ENCODE measurements at regions not wholly inside any gene's neighbourhood (a gene's known extent, or its start where the extent isn't known, plus 50 kb on each side); places are given as distances from the start of the nearest gene placed in this dataset.
A peak's percentile ranks its signal among the peaks of the same experiment; 100 is the strongest.

DNA sequence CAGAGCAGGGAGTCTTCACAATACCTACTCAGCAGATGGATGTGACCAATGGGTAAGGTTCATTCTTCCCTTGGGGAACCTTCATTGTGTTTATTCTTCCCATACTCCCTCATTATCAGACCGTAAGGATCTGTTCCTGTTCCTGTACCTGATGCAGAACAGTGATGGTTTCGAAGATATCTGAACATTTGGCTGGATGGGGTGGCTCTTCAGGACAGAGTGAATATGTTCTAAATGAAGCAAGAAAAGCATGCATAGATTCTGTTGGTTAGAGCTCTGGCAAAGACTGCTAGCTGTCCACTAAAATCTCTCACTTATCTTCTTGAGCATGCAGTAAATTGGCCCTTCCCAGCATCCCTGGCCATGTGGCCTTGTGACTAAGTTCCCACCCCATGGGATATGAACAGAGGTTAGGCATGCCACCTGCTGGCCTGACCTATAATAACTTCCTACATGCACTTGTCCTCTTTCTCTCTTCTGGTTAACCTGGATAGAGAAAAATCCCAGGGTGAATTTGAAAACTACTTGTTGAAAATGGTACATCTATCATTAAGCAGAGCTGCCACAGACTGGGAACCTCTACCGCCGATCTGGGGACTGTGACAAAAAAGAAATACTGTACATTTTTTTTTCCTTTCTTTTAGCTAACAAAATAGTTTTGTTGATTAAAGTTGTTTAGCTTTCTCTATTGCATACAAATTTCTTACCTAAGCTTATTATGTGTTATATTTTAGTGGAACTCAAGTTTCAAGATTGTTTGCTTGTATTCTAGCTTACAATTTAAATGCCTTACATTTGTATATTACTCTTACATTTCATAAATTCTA lies 60.0 kb upstream of the BANK1 start:
- peak; percentile 75 to 79 for DNase-seq (ENCODE audit: low spot score in 2 of 2)
- H3K4me3 ChIP-seq = no peak overlapping the region
- H3K9me3 ChIP-seq = no peaks in the 10 kb centered on the region
- H3K36me3 ChIP-seq (replicated peaks) = no peaks in the 10 kb centered on the region
- H3K4me1 ChIP-seq = no peaks in the 10 kb centered on the region
- in situ Hi-C loops (cut with MboI; ENCODE audit: low sequenced_read_pairs) = no loop called here
- no peaks in the 10 kb centered on the region for H3K27me3 ChIP-seq (ENCODE audit: low read depth)

DNA sequence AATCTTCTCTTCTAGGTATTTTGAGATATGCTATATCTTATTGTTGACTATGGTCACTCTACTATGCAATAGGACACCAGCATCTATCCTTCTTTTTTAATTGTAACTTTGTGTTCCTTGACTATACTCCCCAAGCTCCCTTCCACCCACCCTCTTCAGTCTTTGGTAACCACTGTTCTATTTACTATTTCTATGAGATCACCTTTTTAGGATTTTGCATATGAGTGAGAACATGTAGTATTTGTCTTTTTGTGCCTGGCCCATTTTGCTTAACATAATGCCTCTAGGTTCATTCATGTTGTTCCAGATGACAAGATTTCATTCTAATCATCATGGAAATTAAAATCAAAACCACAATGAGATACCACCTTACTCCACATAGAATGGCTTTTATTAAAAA lies 63.3 kb upstream of the BANK1 start:
- in situ Hi-C loops (cut with MboI; ENCODE audit: low sequenced_read_pairs) = no loop called here
- no peaks in the 10 kb centered on the region for H3K36me3 ChIP-seq (replicated peaks)
- no peaks in the 10 kb centered on the region for H3K9me3 ChIP-seq
- no peak overlapping the region for H3K4me3 ChIP-seq
- no peaks in the 10 kb centered on the region for H3K27me3 ChIP-seq (ENCODE audit: low read depth)
- no peaks in the 10 kb centered on the region for H3K4me1 ChIP-seq
- no peak for DNase-seq (ENCODE audit: low spot score in 2 of 2)

DNA sequence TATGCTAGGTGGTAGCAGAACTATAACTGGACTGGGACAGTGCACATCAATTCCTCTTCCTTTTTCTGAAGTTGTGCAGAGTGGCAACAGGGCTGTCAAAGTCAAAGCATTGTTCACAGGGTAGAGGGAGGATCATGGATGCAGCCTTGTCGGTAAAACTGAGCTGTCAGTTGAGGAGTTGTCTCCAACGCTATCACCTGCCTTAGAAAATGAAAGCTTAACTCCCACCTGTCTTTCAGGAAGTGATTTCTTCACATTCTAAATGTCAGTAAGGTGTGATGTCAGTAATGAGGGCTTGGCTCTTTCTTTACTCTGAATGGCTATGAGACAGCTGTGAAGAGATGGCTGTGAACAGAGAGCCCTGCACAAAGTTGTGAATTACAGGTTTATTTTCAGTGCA lies 66.4 kb upstream of the BANK1 start:
- in situ Hi-C loops (cut with MboI; ENCODE audit: low sequenced_read_pairs) = loop anchor here (25.0 kb wide), 2 partner anchors 387 to 562 kb away; partner anchors contain the start of gene PPP3CA
- H3K4me1 ChIP-seq = no peaks in the 10 kb centered on the region
- no peak overlapping the region for H3K4me3 ChIP-seq
- H3K27me3 ChIP-seq (ENCODE audit: low read depth) = no peaks in the 10 kb centered on the region
- DNase-seq (ENCODE audit: low spot score in 2 of 2) = no peak
- H3K36me3 ChIP-seq (replicated peaks) = no peaks in the 10 kb centered on the region
- H3K9me3 ChIP-seq = no peaks in the 10 kb centered on the region

DNA sequence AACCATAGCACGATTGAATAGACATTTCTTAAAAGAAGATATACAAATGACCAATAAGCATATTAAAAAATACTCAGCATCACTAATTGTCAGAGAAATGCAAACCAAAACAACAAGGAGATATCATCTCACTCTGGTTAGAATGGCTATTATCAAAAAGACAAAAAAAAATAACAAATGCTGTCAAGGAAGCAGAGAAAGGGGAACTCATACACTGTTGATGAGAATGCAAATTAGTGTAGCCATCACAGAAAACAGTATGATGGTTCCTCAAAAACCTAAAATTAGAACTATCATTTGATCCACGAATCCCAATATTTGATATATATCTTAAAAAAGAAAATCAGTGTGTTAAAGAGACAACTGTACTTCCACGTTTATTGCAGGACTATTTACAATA lies 71.7 kb upstream of the BANK1 start:
- Histone ChIP-seq H3K9me3 (no peaks in the 10 kb centered on the region), H3K27me3 (ENCODE audit: low read depth) (no peaks in the 10 kb centered on the region), H3K36me3 (replicated peaks) (no peaks in the 10 kb centered on the region), H3K4me3 (no peak overlapping the region), H3K4me1 (peaks cover 2% of the 10 kb centered on the region; the same call in 1 of the 2 replicates)
- in situ Hi-C loops (cut with MboI; ENCODE audit: low sequenced_read_pairs) = loop anchor here (25.0 kb wide), 2 partner anchors 382 to 557 kb away; partner anchors contain the start of gene PPP3CA
- DNase-seq (ENCODE audit: low spot score in 2 of 2) = no peak

DNA sequence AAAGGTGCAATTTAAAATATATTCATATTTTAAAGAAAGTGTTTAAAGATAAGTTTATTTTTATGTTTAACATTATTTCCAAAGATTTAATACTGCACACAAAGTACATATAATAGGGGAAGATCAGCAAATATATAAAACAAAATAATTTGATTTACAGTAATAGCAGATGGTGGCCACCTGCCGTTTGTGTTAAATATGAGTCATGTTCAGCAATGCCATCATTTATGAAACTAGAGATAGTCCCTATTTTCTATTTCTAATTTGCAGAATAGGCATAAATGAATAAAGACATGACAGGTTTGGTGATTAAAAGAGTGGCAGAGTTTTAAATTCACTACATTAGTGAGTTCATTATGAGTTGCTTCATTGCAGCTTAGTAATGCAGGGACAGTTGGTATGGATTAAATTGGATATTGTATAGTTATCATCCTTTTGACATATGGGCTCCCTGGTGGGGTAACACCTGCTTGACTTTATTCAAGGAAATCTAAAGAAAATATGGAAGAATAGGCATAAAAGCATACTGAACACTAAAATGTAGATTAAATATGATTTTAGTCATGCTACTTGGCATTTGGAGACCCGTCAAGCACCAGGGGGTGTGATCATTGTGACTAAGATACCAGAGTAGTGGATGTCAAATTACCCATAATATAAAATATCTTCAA lies 78.8 kb upstream of the BANK1 start:
- no peaks in the 10 kb centered on the region for H3K36me3 ChIP-seq (replicated peaks)
- H3K4me3 ChIP-seq = no peak overlapping the region
- peaks cover 5% of the 10 kb centered on the region; the same call in 1 of the 2 replicates for H3K4me1 ChIP-seq
- no peaks in the 10 kb centered on the region for H3K27me3 ChIP-seq (ENCODE audit: low read depth)
- no peak for DNase-seq (ENCODE audit: low spot score in 2 of 2)
- peaks cover under 1% of the 10 kb centered on the region; the same call in 1 of the 2 replicates for H3K9me3 ChIP-seq
- in situ Hi-C loops (cut with MboI; ENCODE audit: low sequenced_read_pairs) = loop anchor here (25.0 kb wide), 2 partner anchors 374 to 549 kb away; partner anchors contain the start of gene PPP3CA

DNA sequence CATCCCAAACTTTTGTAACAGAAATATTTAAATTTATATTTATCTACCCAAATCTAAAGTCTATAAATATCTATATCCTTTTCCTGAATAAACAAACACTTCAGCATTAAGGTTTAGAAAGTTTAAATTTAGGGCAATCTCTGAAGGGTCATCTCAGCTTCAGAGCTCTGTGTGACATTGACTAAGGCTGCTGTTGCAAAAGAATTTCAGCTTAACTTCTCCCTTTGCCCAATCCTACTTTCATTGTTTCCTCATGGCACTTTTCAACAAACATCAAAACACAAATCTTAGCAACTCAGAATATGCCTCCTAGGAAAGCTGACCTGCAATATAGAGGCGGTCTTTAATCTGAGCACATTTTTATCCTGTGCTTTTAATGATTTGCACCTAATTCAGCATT lies 79.7 kb upstream of the BANK1 start:
- H3K27me3 ChIP-seq (ENCODE audit: low read depth) = no peaks in the 10 kb centered on the region
- DNase-seq (ENCODE audit: low spot score in 2 of 2) = no peak
- H3K4me1 ChIP-seq = peaks cover 5% of the 10 kb centered on the region; the same call in 1 of the 2 replicates
- no peaks in the 10 kb centered on the region for H3K36me3 ChIP-seq (replicated peaks)
- no peak overlapping the region for H3K4me3 ChIP-seq
- peaks cover 2% of the 10 kb centered on the region; the same call in 1 of the 2 replicates for H3K9me3 ChIP-seq
- in situ Hi-C loops (cut with MboI; ENCODE audit: low sequenced_read_pairs) = loop anchor here (25.0 kb wide), 2 partner anchors 374 to 549 kb away; partner anchors contain the start of gene PPP3CA

DNA sequence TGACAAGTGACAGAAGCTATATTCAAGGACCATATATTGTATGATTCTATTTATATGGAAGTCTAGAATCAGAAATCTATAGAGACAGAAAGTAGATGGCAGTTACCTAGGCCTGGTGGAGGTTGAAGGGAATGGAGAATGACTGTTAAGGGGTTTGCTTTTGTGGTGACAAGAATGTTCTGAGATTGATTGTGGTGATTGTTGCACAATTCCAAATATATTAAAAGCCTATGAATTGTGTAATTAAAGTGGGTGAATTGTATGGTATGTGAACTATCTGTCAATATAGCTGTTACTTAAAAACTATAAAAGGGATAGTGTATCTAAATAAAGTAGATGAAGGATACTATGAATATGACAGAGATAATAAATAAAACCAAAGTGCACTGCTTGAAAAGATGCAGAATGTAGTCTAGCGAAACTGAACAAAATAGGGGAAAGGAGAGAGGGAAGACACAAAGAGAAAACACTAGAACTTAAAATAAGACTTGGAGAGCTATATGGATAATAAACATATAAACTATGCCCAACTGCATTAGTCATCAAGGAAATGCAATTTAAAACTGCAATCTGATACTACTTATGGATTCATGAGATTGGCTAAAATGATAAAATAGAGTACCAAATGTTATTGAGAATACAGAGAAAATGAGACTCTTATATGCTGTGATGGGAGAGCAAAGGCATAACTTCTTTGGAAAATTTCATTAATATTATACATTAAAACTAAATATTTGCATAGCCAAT lies 82.1 kb upstream of the BANK1 start:
- no peaks in the 10 kb centered on the region for H3K27me3 ChIP-seq (ENCODE audit: low read depth)
- H3K36me3 ChIP-seq (replicated peaks) = no peaks in the 10 kb centered on the region
- peaks cover 2% of the 10 kb centered on the region; the same call in 1 of the 2 replicates for H3K9me3 ChIP-seq
- H3K4me1 ChIP-seq = no peaks in the 10 kb centered on the region; the same call in 1 of the 2 replicates
- no peak for DNase-seq (ENCODE audit: low spot score in 2 of 2)
- in situ Hi-C loops (cut with MboI; ENCODE audit: low sequenced_read_pairs) = loop anchor here (25.0 kb wide), 2 partner anchors 371 to 546 kb away; partner anchors contain the start of gene PPP3CA
- no peak overlapping the region for H3K4me3 ChIP-seq

DNA sequence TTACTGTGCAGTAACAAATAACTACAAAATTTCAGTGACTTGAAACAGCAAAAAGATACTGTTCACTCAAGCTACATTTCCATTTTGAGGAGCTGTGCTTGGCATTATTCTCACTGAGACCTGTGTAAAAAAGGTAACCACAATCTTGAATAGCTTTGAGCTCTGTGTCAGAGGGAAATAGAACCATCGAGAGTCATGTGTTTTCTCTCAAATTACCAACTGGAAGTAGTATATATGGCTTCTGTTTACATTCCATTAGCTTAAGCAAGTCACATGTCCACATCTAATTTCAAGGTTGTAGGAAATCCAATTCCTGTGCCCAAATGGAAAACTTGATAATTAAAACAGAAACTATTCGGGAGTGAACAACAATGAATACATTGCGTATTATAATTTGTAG lies 82.9 kb upstream of the BANK1 start:
- peaks cover 7% of the 10 kb centered on the region for H3K4me1 ChIP-seq
- no peaks in the 10 kb centered on the region for H3K27me3 ChIP-seq (ENCODE audit: low read depth)
- H3K4me3 ChIP-seq = no peak overlapping the region
- in situ Hi-C loops (cut with MboI; ENCODE audit: low sequenced_read_pairs) = loop anchor here (25.0 kb wide), 2 partner anchors 370 to 545 kb away; partner anchors contain the start of gene PPP3CA
- DNase-seq (ENCODE audit: low spot score in 2 of 2) = no peak
- H3K9me3 ChIP-seq = peaks cover 2% of the 10 kb centered on the region; the same call in 1 of the 2 replicates
- no peaks in the 10 kb centered on the region for H3K36me3 ChIP-seq (replicated peaks)

DNA sequence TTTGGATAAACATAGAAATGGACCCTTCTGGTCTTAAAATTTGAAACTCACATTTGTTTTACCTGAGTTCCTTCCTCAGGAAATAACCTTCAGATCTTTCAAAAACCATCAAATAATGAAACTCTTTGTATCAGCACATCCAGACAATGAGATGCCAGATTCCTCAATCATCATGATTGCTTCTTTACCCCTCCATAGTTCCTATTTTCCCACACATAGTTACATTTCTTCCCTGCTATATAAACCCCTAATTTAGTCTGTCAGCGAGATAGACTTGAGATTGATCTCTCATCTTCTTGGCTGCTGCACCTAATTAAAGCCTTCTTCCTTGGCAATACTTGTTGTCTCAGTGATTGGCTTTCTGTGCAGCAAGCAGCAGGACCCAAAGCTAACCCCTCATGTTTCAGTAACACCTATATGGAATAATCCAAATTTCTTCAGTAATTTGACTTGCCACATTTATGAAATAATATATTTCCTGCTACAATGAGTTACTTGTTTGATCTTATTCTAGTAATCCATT lies 83.9 kb upstream of the BANK1 start:
- in situ Hi-C loops (cut with MboI; ENCODE audit: low sequenced_read_pairs) = loop anchor here (25.0 kb wide), 2 partner anchors 369 to 544 kb away; partner anchors contain the start of gene PPP3CA
- peaks cover 13% of the 10 kb centered on the region for H3K4me1 ChIP-seq
- H3K4me3 ChIP-seq = no peak overlapping the region
- H3K27me3 ChIP-seq (ENCODE audit: low read depth) = no peaks in the 10 kb centered on the region
- H3K36me3 ChIP-seq (replicated peaks) = no peaks in the 10 kb centered on the region
- peaks cover 2% of the 10 kb centered on the region; the same call in 1 of the 2 replicates for H3K9me3 ChIP-seq
- no peak for DNase-seq (ENCODE audit: low spot score in 2 of 2)

DNA sequence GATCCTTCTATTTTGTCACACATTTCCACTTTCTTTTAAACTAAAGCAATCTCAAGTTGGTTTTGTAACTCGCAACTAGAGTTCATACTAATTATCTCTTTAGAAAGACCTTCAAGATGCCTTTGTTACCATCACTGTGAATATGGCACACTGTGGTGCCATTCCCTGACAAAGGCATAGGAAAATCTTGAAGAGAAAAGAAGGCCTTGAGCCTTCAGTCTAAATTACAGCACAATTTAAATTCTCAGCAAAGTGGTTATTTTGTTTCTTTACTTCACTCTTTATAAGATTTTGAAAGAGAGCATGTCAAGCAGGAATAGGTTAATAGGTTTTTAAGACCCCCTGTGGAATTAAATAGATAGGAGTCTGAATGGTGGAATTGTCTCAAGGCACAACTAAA lies 89.0 kb upstream of the BANK1 start:
- peaks cover 39% of the 10 kb centered on the region for H3K4me1 ChIP-seq
- no peaks in the 10 kb centered on the region; the same call in 1 of the 2 replicates for H3K9me3 ChIP-seq
- no peak overlapping the region for H3K4me3 ChIP-seq
- in situ Hi-C loops (cut with MboI; ENCODE audit: low sequenced_read_pairs) = loop anchor here (25.0 kb wide), 2 partner anchors 364 to 539 kb away; partner anchors contain the start of gene PPP3CA
- H3K27me3 ChIP-seq (ENCODE audit: low read depth) = no peaks in the 10 kb centered on the region
- H3K36me3 ChIP-seq (replicated peaks) = no peaks in the 10 kb centered on the region
- peak; percentile 40 to 92 for DNase-seq (ENCODE audit: low spot score in 2 of 2)

DNA sequence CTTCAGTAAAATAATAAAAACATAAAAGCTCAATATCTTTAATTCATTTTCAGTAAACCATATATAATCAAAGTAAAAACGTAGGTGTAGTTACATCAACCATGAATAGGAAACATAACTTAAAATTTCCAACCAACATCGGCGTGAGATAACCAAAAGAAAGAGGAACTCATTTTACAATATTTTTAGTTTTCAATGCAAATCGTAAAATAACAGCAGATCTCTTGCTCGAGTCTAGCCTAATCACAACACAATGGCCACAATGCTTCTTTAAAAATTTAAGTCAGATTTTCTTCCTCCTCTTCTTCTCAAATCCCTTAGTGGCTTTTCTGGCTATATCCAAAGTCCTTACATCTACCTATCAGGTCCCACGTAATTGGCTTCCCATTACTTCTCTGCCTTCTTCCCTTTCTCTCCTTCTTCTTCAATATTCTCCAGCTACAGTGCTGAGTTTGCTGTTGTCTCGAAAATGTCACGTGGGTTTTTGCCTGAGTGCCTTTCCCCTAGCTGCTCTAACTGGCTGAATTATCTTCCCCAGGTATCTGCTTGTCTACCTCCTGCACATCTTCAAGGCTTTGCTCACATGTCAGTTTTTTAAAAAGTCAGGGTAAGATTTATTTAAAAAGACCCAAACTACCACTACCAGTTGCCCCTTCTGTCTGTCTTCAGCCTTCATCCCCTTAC lies 90.9 kb upstream of the BANK1 start:
- H3K4me3 ChIP-seq = no peak overlapping the region
- DNase-seq (ENCODE audit: low spot score in 2 of 2) = no peak
- no peaks in the 10 kb centered on the region for H3K9me3 ChIP-seq
- peaks cover 46% of the 10 kb centered on the region for H3K4me1 ChIP-seq
- no peaks in the 10 kb centered on the region for H3K36me3 ChIP-seq (replicated peaks)
- H3K27me3 ChIP-seq (ENCODE audit: low read depth) = no peaks in the 10 kb centered on the region
- in situ Hi-C loops (cut with MboI; ENCODE audit: low sequenced_read_pairs) = loop anchor here (25.0 kb wide), 2 partner anchors 362 to 537 kb away; partner anchors contain the start of gene PPP3CA

DNA sequence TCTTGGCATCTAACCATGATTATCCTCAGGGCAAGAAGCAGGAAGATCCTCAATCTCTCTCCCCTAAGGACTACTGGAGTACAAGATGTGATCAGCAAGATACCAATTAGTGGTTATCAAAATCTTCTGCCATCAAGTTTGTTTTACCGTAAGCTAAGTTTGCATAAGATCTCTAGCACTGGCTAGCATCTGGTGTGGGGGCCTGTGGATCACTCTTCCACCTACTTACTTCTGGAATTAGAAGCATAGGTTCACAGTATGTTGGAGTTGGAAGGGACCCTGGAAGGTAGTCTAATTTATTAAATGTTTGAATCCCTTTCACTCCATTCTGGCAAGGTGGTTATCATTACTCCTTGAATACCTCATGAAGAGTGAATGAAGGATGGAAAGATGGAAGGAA lies 93.3 kb upstream of the BANK1 start:
- no peaks in the 10 kb centered on the region for H3K9me3 ChIP-seq
- no peaks in the 10 kb centered on the region for H3K27me3 ChIP-seq (ENCODE audit: low read depth)
- H3K4me1 ChIP-seq = peaks cover 42% of the 10 kb centered on the region
- H3K4me3 ChIP-seq = no peak overlapping the region
- in situ Hi-C loops (cut with MboI; ENCODE audit: low sequenced_read_pairs) = no loop called here
- no peaks in the 10 kb centered on the region for H3K36me3 ChIP-seq (replicated peaks)
- no peak for DNase-seq (ENCODE audit: low spot score in 2 of 2)
